A549 (cell line): ENCODE measurements at regions not wholly inside any gene's neighbourhood (a gene's known extent, or its start where the extent isn't known, plus 50 kb on each side); places are given as distances from the start of the nearest gene placed in this dataset.

Source experiments
- ATAC-seq, 2 experiments: fragments of 200-7000 bp in 1 of 2; fragments of >200 bp in 1 of 2; cut with Nextera tagmentation in 1 of 2; cut with Tn5 transposase in 1 of 2; 3 replicates each; pipeline versions ENCODE4 v1.8.0 to v1.9.1; 2018 to 2020; ENCODE audit warnings: mild to moderate bottlenecking in 1 of 2, moderate library complexity in 1 of 2
- CTCF ChIA-PET: fragments of 300-600 bp; sonication (Branson Sonifier 250); formaldehyde crosslinking; extraction: SDS; loops from one replicate; lab custom pipeline; 2021; ENCODE audit warnings: antibody characterized with exemption, inconsistent platforms; lab: Yijun Ruan, JAX
- POLR2A ChIA-PET: fragments of 350-600 bp; formaldehyde crosslinking; extraction: SDS; loops from one replicate; lab custom pipeline; 2021; ENCODE audit warnings: antibody characterized with exemption, inconsistent platforms; lab: Yijun Ruan, JAX
- DNase-seq, 2 experiments: peaks; one replicate each; pipeline versions ENCODE4 v3.0.0 to v3.0.0-alpha.2; 2011 to 2016; ENCODE audit warnings: low read depth in 1 of 2, low spot score in 1 of 2
- FAIRE-seq: peaks from 2 replicates; lab custom pipeline; 2011; peaks lifted over from hg19 to GRCh38; lab: Jason Lieb, UNC
- H3K27ac ChIP-seq, 2 experiments: fragments of >200 bp; sonication (Bioruptor Twin); formaldehyde crosslinking; 3 replicates each; pipeline ENCODE4 v1.5.1; 2016 to 2017
- H3K4me1 ChIP-seq: fragments of >200 bp; sonication (Bioruptor Twin); formaldehyde crosslinking; 3 replicates; pipeline ENCODE4 v1.6.1; 2016
- H3K4me2 ChIP-seq: fragments of >200 bp; sonication (Bioruptor Twin); formaldehyde crosslinking; 3 replicates; pipeline ENCODE4 v1.6.1; 2016
- H3K4me3 ChIP-seq: fragments of >200 bp; sonication (Bioruptor Twin); formaldehyde crosslinking; 3 replicates; pipeline ENCODE4 v1.5.1; 2016
- H3K9me3 ChIP-seq: fragments of >200 bp; sonication (Bioruptor Twin); formaldehyde crosslinking; 3 replicates; pipeline ENCODE4 v1.6.1; 2016
- BHLHE40 ChIP-seq: IDR thresholded peaks from 2 replicates; pipeline ENCODE4 v1.6.1; 2012; ENCODE audit warnings: low read depth, low read length, inconsistent platforms
- CBX2 ChIP-seq: fragments of 200-600 bp; sonication (generic); IDR thresholded peaks from 2 replicates; pipeline ENCODE4 v1.6.1; 2016; ENCODE audit warnings: low read depth, mild to moderate bottlenecking, borderline replicate concordance
- CEBPB ChIP-seq, 2 experiments: fragments of >200 bp in 1 of 2; sonication (Bioruptor Twin) in 1 of 2; formaldehyde crosslinking in 1 of 2; IDR thresholded peaks; 2 replicates each; pipeline ENCODE4 v1.6.1; 2012 to 2016
- CHD2 ChIP-seq: fragments of 150-350 bp; IDR thresholded peaks from 2 replicates; pipeline ENCODE4 v1.6.1; 2014; ENCODE audit warnings: low read length; ENCODE audit not compliant: partially characterized antibody
- CTCF ChIP-seq: fragments of >200 bp; sonication (Bioruptor Twin); formaldehyde crosslinking; IDR thresholded peaks from 3 replicates; pipeline ENCODE4 v1.5.1; 2016
- EP300 ChIP-seq, 2 experiments: fragments of >200 bp; sonication (Bioruptor Twin); formaldehyde crosslinking; IDR thresholded peaks; 2 replicates in 1 of 2; 3 replicates in 1 of 2; pipeline ENCODE4 v1.6.1; 2016 to 2017
- FOSB ChIP-seq: fragments of 250-450 bp; sonication (Bioruptor Pico); IDR thresholded peaks from 2 replicates; pipeline ENCODE4 v1.5.0; 2020; ENCODE audit warnings: mild to moderate bottlenecking, moderate library complexity
- FOSL2 ChIP-seq, 2 experiments: fragments of 450-650 bp in 1 of 2; fragments of >200 bp in 1 of 2; sonication (Bioruptor Twin) in 1 of 2; formaldehyde crosslinking; IDR thresholded peaks; 2 replicates each; pipeline versions ENCODE4 v1.5.0 to v1.6.1; 2016 to 2020; ENCODE audit warnings: mild to moderate bottlenecking in 1 of 2, moderate library complexity in 1 of 2
- JUNB ChIP-seq: fragments of >200 bp; sonication (Bioruptor Twin); formaldehyde crosslinking; IDR thresholded peaks from 2 replicates; pipeline ENCODE4 v1.6.1; 2016
- KDM1A ChIP-seq: fragments of 200-600 bp; sonication (generic); IDR thresholded peaks from 2 replicates; pipeline ENCODE4 v1.6.1; 2016; ENCODE audit warnings: low read depth, mild to moderate bottlenecking
- MYC ChIP-seq: IDR thresholded peaks from 2 replicates; pipeline ENCODE4 v1.6.1; 2012; ENCODE audit warnings: mild to moderate bottlenecking, inconsistent platforms, low read length, improper control_type of control experiment, borderline replicate concordance
- NFE2L2 ChIP-seq: fragments of 150-350 bp; conservative IDR thresholded peaks from 2 replicates; pipeline ENCODE4 v1.6.1; 2014; ENCODE audit warnings: low read length
- NPAS2 ChIP-seq: fragments of 250-450 bp; sonication (Bioruptor Pico); IDR thresholded peaks from 2 replicates; pipeline ENCODE4 v1.8.0; 2022; ENCODE audit warnings: mild to moderate bottlenecking, moderate library complexity, borderline replicate concordance
- PHF8 ChIP-seq: fragments of 200-600 bp; sonication (generic); IDR thresholded peaks from 2 replicates; pipeline ENCODE4 v1.6.1; 2016; ENCODE audit warnings: low read depth, mild to moderate bottlenecking, antibody characterized with exemption, moderate library complexity, borderline replicate concordance
- RAD21 ChIP-seq, 2 experiments: fragments of >200 bp in 1 of 2; sonication (Bioruptor Twin) in 1 of 2; formaldehyde crosslinking in 1 of 2; IDR thresholded peaks in 1 of 2; conservative IDR thresholded peaks in 1 of 2; 2 replicates in 1 of 2; 3 replicates in 1 of 2; pipeline ENCODE4 v1.6.1; 2012 to 2018; ENCODE audit warnings: inconsistent platforms in 1 of 2
- RNF2 ChIP-seq: fragments of 200-600 bp; sonication (generic); IDR thresholded peaks from 2 replicates; pipeline ENCODE4 v1.6.1; 2016; ENCODE audit warnings: low read depth, mild to moderate bottlenecking, antibody characterized with exemption, moderate library complexity, borderline replicate concordance
- ZFP36 ChIP-seq: fragments of 450-650 bp; IDR thresholded peaks from 2 replicates; pipeline ENCODE4 v1.6.1; 2014; ENCODE audit warnings: borderline replicate concordance; ENCODE audit not compliant: partially characterized antibody
- WGBS: methylation state at CpG from one replicate; pipeline ENCODE4 v1.1.6; 2017; ENCODE audit errors: missing lambda C conversion rate; 5-methylcytosine and 5-hydroxymethylcytosine counted together
- TF ChIP-seq, protein P1 (sequence below): fragments of 250-450 bp; sonication (Bioruptor Pico); IDR thresholded peaks from 2 replicates; pipeline ENCODE4 v1.5.0; 2020; ENCODE audit warnings: low read depth, mild to moderate bottlenecking, moderate library complexity

GRCh38 chr2:201968476-201968875 is 65.2 kb upstream of the FZD7 start (continued):
- TF ChIP-seq, protein P1, sequence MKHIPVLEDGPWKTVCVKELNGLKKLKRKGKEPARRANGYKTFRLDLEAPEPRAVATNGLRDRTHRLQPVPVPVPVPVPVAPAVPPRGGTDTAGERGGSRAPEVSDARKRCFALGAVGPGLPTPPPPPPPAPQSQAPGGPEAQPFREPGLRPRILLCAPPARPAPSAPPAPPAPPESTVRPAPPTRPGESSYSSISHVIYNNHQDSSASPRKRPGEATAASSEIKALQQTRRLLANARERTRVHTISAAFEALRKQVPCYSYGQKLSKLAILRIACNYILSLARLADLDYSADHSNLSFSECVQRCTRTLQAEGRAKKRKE = no peak
- no peak for TF ChIP-seq EP300 (IDR thresholded peaks at IDR 0.05)
- no peak for TF ChIP-seq NFE2L2
- no peak for TF ChIP-seq PHF8
- no peak for TF ChIP-seq ZFP36
- no peak for TF ChIP-seq CEBPB (IDR thresholded peaks at IDR 0.05)
- no peak for TF ChIP-seq BHLHE40

GRCh38 chr2:201969241-201969937 is 64.3 kb upstream of the FZD7 start:
- 76% methylated on average over 14 of the region's 14 CpGs for WGBS
- POLR2A ChIA-PET = no interaction called here
- no peak for TF ChIP-seq CTCF
- TF ChIP-seq RAD21 (conservative IDR thresholded peaks at IDR 0.05 in 1 of 2, IDR thresholded peaks at IDR 0.05 in 1 of 2) = no peak
- TF ChIP-seq NPAS2 = no peak
- TF ChIP-seq KDM1A = no peak
- no peak for TF ChIP-seq CHD2
- no peak for TF ChIP-seq RNF2
- no peak for TF ChIP-seq PHF8
- TF ChIP-seq CBX2 = no peak
- Histone ChIP-seq H3K4me1 (no peaks in the 10 kb centered on the region), H3K4me3 (no peak overlapping the region), H3K4me2 (no peak overlapping the region), H3K9me3 (no peaks in the 10 kb centered on the region), H3K27ac (no peak overlapping the region)
- FAIRE-seq (no peak), DNase-seq (no peak), ATAC-seq (no peak)
- CTCF ChIA-PET = interaction anchor here (0.6 to 1.0 kb wide), 2 partner anchors 11 to 62 kb away, joined by 3 to 5 read pairs; no protein-coding TSS in a partner anchor

DNA sequence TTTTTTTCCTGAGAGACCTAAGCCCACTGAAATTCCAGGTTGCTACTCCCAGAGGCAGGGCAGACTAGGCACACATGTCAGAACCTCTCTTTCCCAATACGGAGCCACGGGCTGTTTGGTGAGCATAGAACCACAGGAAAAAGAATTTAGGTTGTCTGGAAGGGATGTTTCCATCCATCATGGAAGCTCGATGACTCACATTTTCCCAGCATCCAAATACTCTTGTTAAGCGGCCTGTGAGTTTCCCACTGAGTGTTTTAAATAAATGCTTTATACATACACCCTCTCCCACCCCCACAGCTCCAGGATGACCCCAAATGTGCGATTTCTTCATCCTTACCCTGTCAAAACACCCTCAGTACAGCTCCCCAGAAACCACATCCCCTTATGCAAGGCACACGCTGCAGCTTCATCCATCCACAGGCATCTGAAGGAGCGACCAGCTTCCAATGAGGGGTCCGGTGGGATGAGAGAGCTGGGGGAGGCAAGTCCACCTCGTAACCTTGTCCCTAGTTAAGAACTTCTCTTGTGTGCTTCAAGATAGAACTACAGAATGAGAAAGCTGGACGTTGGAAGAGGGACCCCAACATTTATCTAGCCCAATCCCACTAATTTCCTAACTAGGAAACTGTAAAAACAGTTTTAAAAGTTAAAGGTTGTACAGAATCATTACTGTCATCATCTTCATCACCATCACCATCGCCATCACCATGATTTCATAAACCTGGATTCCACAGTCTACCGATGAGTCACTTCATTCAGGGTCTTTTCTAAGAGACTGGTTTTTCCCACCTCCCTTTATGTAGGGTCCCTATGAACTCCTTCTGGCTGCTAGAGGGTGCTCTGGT is 63.5 kb upstream of the FZD7 start:
- ATAC-seq = no peak
- Histone ChIP-seq H3K27ac (no peak overlapping the region), H3K4me1 (peaks cover 6% of the 10 kb centered on the region), H3K4me3 (no peak overlapping the region)
- no peak for TF ChIP-seq FOSL2 (IDR thresholded peaks at IDR 0.05)
- TF ChIP-seq FOSL2 (CRISPR knock-in tag; IDR thresholded peaks at IDR 0.05) = peak; percentile 15; the same call in 1 of the 2 replicates
- no peak for TF ChIP-seq MYC
- no peak for TF ChIP-seq JUNB
- no peak for TF ChIP-seq FOSB
- TF ChIP-seq BHLHE40 = no peak
- TF ChIP-seq, all 56 proteins: peak for 1
- DNase-seq (no peak), FAIRE-seq (no peak)
- 69% methylated on average over 12 of the region's 12 CpGs for WGBS
- Histone ChIP-seq H3K4me2 (no peak overlapping the region), H3K9me3 (no peaks in the 10 kb centered on the region)
- ChIA-PET CTCF (interaction anchor here (0.6 to 1.0 kb wide), 2 partner anchors 11 to 61 kb away, joined by 3 to 5 read pairs; no protein-coding TSS in a partner anchor), POLR2A (no interaction called here)
